Transverse colon (tissue), 4 donors: ENCODE measurements at regions not wholly inside any gene's neighbourhood (a gene's known extent, or its start where the extent isn't known, plus 50 kb on each side); places are given as distances from the start of the nearest gene placed in this dataset.

Experiments used
- CTCF ChIP-seq, 5 experiments: fragments of 200-600 bp in 3 of 5; fragments of 450-650 bp in 2 of 5; sonication (generic) in 3 of 5; IDR thresholded peaks; 1 replicate in 2 of 5; 2 replicates in 3 of 5; pipeline ENCODE4 v1.5.1; 2016 to 2017; ENCODE audit warnings: antibody characterized with exemption in 5 of 5, inconsistent platforms in 3 of 5, mild to moderate bottlenecking in 2 of 5, moderate library complexity in 1 of 5
- EP300 ChIP-seq: sonication (generic); formaldehyde crosslinking; IDR thresholded peaks from one replicate; pipeline ENCODE4 v1.6.1; 2017; ENCODE audit warnings: antibody characterized with exemption, low read depth
- POLR2AphosphoS5 ChIP-seq, 3 donors: sonication (generic); formaldehyde crosslinking; IDR thresholded peaks; one replicate each; pipeline ENCODE4 v1.6.1; 2016; ENCODE audit warnings: antibody characterized with exemption in 3 of 3

DNA sequence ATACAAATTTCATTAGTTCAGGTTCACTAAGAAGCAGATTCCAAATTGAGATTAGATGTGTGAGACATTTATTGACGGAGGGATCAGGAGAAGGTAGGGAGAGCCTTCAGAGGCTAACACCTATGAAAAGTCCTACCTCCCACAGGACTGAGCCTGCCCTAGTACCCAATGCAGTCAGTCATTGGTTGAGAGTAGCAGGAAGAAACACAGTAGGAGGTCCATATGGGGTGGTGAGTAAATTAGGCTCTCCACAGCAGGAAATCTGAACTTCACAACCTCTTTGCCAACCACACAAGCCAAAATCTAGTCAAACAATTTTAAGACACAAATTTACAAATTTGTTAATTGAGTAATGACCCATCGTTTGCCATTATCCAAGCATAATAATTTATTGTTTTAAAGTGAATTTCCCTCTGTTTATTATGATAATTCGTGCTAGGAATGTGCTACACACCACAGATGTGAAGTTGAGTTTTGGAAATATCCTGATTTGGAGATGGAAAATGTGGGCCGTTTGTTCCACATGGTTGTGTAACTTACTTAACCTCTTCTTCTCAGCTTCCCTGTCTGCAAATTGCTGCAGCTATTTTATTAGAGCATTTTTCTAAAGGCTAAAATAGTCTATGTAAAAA, 542.1 kb downstream of the ETS1 start:
- TF ChIP-seq CTCF (IDR thresholded peaks at IDR 0.05) (no peak), EP300 (no peak), POLR2AphosphoS5 (IDR thresholded peaks at IDR 0.05) (no peak)
